ENCODE measurements at regions not wholly inside any gene's neighbourhood (a gene's known extent, or its start where the extent isn't known, plus 50 kb on each side); places are given as distances from the start of the nearest gene placed in this dataset.
"Not testable (repeated sequence)": the region's sequence is repeated elsewhere in the genome, so short reads cannot be mapped to it uniquely, and the experiment has no call there.

- no peak for DNase-seq
These were observed 63.1 kb downstream of the MTNR1B start for GRCh38 chr11:93032580-93032979.

- no peak for DNase-seq
These were observed 63.6 kb downstream of the MTNR1B start for GRCh38 chr11:93033093-93033492.

- DNase-seq = no peak
These were observed 64.7 kb downstream of the MTNR1B start for GRCh38 chr11:93034031-93034722.

GRCh38 chr11:93034723-93035039, 65.2 kb downstream of the MTNR1B start:
- DNase-seq = no peak

GRCh38 chr11:93038521-93038920, 69.1 kb downstream of the MTNR1B start:
- no peak for DNase-seq

- DNase-seq = no peak
These were observed 70.2 kb downstream of the MTNR1B start for GRCh38 chr11:93039531-93040240.

GRCh38 chr11:93041682-93042081, 72.2 kb downstream of the MTNR1B start:
- DNase-seq = no peak

- not testable (repeated sequence) for DNase-seq
These were observed 73.7 kb downstream of the MTNR1B start for GRCh38 chr11:93043186-93043585.

GRCh38 chr11:93049740-93050139, 80.3 kb downstream of the MTNR1B start:
- no peak for DNase-seq

- peak; percentile 93 for DNase-seq
These were observed 81.7 kb downstream of the MTNR1B start for GRCh38 chr11:93051186-93051585.

GRCh38 chr11:93053864-93054263, 84.4 kb downstream of the MTNR1B start:
- no peak for DNase-seq

GRCh38 chr11:93054279-93054678, 84.8 kb downstream of the MTNR1B start:
- no peak for DNase-seq

- peak; percentile 99 for DNase-seq
These were observed 85.4 kb downstream of the MTNR1B start for GRCh38 chr11:93054881-93055280.

GRCh38 chr11:93059117-93059957, 89.9 kb downstream of the MTNR1B start:
- peak; percentile 80 for DNase-seq

GRCh38 chr11:93063086-93063485, 93.6 kb downstream of the MTNR1B start:
- no peak for DNase-seq

GRCh38 chr11:93065074-93065674, 95.7 kb downstream of the MTNR1B start:
- peak; percentile 27 for DNase-seq

- DNase-seq = no peak
These were observed 98.5 kb downstream of the MTNR1B start for GRCh38 chr11:93067881-93068390.

GRCh38 chr11:93072229-93072914, 102.9 kb downstream of the MTNR1B start:
- DNase-seq = no peak

- no peak for DNase-seq
These were observed 103.6 kb downstream of the MTNR1B start for GRCh38 chr11:93073026-93073425.

- no peak for DNase-seq
These were observed 104.2 kb downstream of the MTNR1B start for GRCh38 chr11:93073508-93074280.

GRCh38 chr11:93074352-93074751, 104.9 kb downstream of the MTNR1B start:
- DNase-seq = no peak

Data from fibroblast of skin of back (primary cell).